ENCODE measurements at regions not wholly inside any gene's neighbourhood (a gene's known extent, or its start where the extent isn't known, plus 50 kb on each side); places are given as distances from the start of the nearest gene placed in this dataset.

DNA sequence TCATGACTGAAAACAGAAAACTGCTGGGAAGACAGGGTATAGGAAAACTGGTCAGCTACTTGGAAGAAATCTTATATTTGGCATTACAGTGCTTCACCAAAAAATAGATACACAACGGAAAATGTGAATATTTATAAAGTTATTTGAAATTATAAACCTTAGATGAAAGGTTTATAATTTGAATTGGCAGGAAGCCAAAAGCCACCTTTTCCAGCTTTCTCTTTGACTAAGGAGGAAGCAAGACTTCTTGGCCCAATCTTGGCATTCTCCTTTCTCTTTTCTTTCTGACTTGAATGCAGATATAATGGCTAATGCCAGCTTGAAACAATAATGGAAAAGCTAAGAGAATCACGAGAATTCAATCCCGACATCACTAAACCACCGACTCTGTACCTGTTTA is 196.5 kb upstream of the PIK3C3 start:
- H3K27me3 ChIP-seq (ENCODE audit: low read depth): no peaks in the 10 kb centered on the region
- H3K4me1 ChIP-seq: peaks cover 4% of the 10 kb centered on the region
- H3K36me3 ChIP-seq (replicated peaks): no peaks in the 10 kb centered on the region
- in situ Hi-C loops (cut with MboI; ENCODE audit: low sequenced_read_pairs): loop anchor here (10.0 kb wide), 1 partner anchor 146 kb away; no protein-coding TSS in a partner anchor
- no peak for DNase-seq (ENCODE audit: low spot score in 2 of 2)
- H3K9me3 ChIP-seq: no peaks in the 10 kb centered on the region
- no peak overlapping the region for H3K4me3 ChIP-seq

DNA sequence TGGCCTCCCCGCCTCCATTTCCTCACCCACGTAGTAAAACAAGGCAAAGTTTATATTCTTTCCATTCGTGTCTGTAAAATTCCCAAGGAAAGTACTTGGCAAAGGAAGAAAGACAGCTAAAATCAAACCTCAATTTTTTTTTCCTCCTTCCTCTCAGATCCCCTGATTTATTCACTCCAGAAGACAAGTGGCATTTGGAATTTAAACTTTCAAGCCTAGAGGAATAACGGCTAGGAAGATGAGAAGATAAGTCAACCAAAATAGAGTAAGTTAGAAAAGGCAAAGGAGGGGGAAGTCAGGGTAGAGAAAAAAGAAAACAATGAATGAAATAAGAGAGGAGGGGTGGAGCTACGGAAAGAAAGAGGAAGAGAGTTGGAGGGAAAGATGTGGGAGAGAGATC is 198.9 kb upstream of the PIK3C3 start:
- H3K4me1 ChIP-seq: no peaks in the 10 kb centered on the region
- H3K27me3 ChIP-seq (ENCODE audit: low read depth): no peaks in the 10 kb centered on the region
- H3K4me3 ChIP-seq: no peak overlapping the region
- DNase-seq (ENCODE audit: low spot score in 2 of 2): no peak
- no peaks in the 10 kb centered on the region for H3K9me3 ChIP-seq
- in situ Hi-C loops (cut with MboI; ENCODE audit: low sequenced_read_pairs): loop anchor here (10.0 kb wide), 1 partner anchor 149 kb away; no protein-coding TSS in a partner anchor
- H3K36me3 ChIP-seq (replicated peaks): no peaks in the 10 kb centered on the region

DNA sequence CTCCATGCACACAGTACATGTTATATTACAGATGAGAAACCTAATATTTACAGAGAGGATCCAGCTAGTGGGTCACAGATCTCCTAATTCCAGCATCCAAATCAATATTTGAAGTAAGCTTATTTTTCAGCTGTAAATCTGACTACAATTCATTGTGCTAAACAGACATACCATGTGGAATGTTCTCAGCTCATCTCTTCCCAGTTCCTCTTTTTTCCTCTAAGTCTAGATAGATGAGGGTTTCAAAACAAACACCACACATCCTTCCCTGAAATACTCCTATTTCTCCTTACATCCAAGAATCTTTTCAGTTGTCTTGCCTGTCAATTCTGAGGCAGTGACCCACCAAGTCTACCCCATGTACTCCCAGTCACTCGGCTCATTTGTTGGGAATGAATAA is 200.7 kb upstream of the PIK3C3 start:
- H3K4me3 ChIP-seq: no peak overlapping the region
- DNase-seq (ENCODE audit: low spot score in 2 of 2): no peak
- H3K27me3 ChIP-seq (ENCODE audit: low read depth): no peaks in the 10 kb centered on the region
- in situ Hi-C loops (cut with MboI; ENCODE audit: low sequenced_read_pairs): loop anchor here (10.0 kb wide), 1 partner anchor 150 kb away; no protein-coding TSS in a partner anchor
- no peaks in the 10 kb centered on the region for H3K36me3 ChIP-seq (replicated peaks)
- no peaks in the 10 kb centered on the region for H3K9me3 ChIP-seq
- no peaks in the 10 kb centered on the region for H3K4me1 ChIP-seq

DNA sequence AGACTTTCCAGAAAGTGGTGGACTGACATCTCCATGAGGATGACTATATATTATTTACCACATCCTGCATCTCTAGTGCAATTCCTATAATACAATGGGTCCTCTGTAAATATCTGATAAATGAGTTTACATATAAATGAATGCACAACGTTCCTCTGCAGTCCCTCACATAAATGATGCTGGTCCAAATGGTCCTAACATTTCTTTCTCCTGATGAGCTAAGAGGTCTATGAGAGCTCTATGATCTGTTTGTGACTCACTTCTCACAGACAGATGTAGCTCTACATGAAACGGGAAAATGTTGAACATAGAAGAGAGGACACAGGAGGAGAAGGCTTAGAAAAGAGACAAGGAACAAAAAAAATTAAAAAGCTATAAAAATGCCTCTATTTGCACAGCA is 201.2 kb upstream of the PIK3C3 start:
- DNase-seq (ENCODE audit: low spot score in 2 of 2): no peak
- H3K4me1 ChIP-seq: no peaks in the 10 kb centered on the region
- H3K36me3 ChIP-seq (replicated peaks): no peaks in the 10 kb centered on the region
- no peak overlapping the region for H3K4me3 ChIP-seq
- no peaks in the 10 kb centered on the region for H3K9me3 ChIP-seq
- H3K27me3 ChIP-seq (ENCODE audit: low read depth): no peaks in the 10 kb centered on the region
- in situ Hi-C loops (cut with MboI; ENCODE audit: low sequenced_read_pairs): loop anchor here (10.0 kb wide), 1 partner anchor 151 kb away; no protein-coding TSS in a partner anchor

DNA sequence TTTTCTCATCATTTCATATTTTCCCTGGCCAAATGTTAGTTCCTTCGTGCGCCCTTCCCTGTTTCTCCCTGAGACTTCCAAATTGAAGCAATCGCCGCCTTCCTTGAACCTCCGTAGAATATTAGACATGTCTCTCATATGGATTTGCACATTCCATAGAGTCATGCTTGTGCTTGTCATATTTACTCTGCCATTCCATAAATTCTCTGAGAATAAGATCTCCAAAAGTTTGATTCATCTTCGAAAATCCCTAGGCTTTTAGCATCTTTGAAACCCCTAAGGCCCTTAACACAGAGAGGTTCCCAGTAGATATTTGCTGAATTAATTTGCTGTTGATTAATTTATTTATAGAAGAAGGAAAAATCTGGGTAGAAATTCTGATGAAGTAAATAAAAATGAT is 202.2 kb upstream of the PIK3C3 start:
- DNase-seq (ENCODE audit: low spot score in 2 of 2): no peak
- H3K4me3 ChIP-seq: no peak overlapping the region
- no peaks in the 10 kb centered on the region for H3K27me3 ChIP-seq (ENCODE audit: low read depth)
- H3K36me3 ChIP-seq (replicated peaks): no peaks in the 10 kb centered on the region
- no peaks in the 10 kb centered on the region for H3K4me1 ChIP-seq
- no peaks in the 10 kb centered on the region for H3K9me3 ChIP-seq
- in situ Hi-C loops (cut with MboI; ENCODE audit: low sequenced_read_pairs): loop anchor here (10.0 kb wide), 1 partner anchor 152 kb away; no protein-coding TSS in a partner anchor

DNA sequence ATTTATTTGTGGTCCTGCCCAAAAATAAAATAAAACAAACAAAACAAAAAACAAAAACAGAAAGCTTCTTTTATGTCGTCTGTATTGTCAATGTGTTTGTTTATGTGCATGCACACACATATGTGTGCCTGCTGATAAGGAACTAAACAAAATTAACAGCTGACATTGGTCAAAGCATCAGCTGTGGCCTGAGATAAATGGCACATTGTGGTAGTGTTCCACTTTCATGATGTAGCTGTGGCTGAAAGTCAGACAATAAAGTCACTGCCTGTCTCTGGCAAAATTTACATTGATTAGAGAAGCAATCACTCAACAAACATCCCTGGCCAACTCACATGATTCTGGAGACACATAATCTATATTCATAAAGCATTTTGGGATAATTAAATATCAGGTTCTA is 203.4 kb upstream of the PIK3C3 start:
- H3K4me1 ChIP-seq: no peaks in the 10 kb centered on the region
- no peaks in the 10 kb centered on the region for H3K27me3 ChIP-seq (ENCODE audit: low read depth)
- no peaks in the 10 kb centered on the region for H3K36me3 ChIP-seq (replicated peaks)
- DNase-seq (ENCODE audit: low spot score in 2 of 2): no peak
- in situ Hi-C loops (cut with MboI; ENCODE audit: low sequenced_read_pairs): loop anchor here (10.0 kb wide), 1 partner anchor 153 kb away; no protein-coding TSS in a partner anchor
- no peak overlapping the region for H3K4me3 ChIP-seq
- H3K9me3 ChIP-seq: no peaks in the 10 kb centered on the region

DNA sequence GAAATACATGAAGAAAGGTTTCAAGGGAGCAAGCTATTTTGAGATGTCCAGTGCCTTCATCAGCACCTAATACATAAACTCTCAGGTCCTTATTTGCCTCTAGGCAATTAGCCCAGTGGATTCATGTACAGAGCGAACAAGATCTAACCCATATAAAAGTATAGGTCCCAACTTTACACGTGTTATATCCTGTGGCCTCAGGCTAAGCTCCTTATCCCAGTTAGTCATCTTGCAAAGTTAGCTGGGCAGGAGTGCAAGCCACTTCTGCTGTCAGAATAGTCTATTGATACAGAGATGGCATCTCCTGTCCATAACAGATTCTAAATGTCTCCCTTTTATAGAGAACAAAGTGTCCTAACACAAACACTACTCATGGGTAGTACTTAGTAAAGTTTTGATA is 203.9 kb upstream of the PIK3C3 start:
- no peaks in the 10 kb centered on the region for H3K9me3 ChIP-seq
- no peak overlapping the region for H3K4me3 ChIP-seq
- no peak for DNase-seq (ENCODE audit: low spot score in 2 of 2)
- no peaks in the 10 kb centered on the region for H3K36me3 ChIP-seq (replicated peaks)
- in situ Hi-C loops (cut with MboI; ENCODE audit: low sequenced_read_pairs): loop anchor here (10.0 kb wide), 1 partner anchor 154 kb away; no protein-coding TSS in a partner anchor
- H3K4me1 ChIP-seq: no peaks in the 10 kb centered on the region
- no peaks in the 10 kb centered on the region for H3K27me3 ChIP-seq (ENCODE audit: low read depth)

DNA sequence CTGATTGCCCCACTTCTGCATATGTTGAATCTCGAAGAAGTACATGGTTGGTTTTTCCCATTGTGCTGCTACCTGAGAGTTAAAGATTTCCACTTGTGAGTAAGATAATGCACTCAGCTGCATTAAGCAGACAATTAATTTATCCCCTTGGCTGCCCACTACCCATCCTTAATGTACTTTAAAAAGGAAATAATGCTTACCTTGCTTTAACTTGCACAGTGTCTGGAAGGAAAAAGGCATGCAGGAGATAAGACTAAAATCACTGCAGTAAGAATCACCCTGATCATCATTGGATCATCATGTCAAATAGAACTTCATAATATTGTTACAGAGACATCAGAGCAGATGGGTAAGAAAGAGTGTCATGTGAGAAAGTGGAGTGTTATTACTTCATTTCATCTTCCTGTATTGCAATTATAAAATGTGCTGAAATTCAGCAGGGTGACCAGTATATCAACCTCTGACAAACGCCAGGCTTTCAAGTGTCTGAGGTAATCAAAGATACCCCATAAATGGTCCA is 207.3 kb upstream of the PIK3C3 start:
- H3K4me1 ChIP-seq: peaks cover 8% of the 10 kb centered on the region
- no peak overlapping the region for H3K4me3 ChIP-seq
- no peaks in the 10 kb centered on the region for H3K27me3 ChIP-seq (ENCODE audit: low read depth)
- no peaks in the 10 kb centered on the region for H3K36me3 ChIP-seq (replicated peaks)
- no peaks in the 10 kb centered on the region for H3K9me3 ChIP-seq
- DNase-seq (ENCODE audit: low spot score in 2 of 2): no peak
- in situ Hi-C loops (cut with MboI; ENCODE audit: low sequenced_read_pairs): loop anchor here (10.0 kb wide), 1 partner anchor 353 kb away; no protein-coding TSS in a partner anchor

DNA sequence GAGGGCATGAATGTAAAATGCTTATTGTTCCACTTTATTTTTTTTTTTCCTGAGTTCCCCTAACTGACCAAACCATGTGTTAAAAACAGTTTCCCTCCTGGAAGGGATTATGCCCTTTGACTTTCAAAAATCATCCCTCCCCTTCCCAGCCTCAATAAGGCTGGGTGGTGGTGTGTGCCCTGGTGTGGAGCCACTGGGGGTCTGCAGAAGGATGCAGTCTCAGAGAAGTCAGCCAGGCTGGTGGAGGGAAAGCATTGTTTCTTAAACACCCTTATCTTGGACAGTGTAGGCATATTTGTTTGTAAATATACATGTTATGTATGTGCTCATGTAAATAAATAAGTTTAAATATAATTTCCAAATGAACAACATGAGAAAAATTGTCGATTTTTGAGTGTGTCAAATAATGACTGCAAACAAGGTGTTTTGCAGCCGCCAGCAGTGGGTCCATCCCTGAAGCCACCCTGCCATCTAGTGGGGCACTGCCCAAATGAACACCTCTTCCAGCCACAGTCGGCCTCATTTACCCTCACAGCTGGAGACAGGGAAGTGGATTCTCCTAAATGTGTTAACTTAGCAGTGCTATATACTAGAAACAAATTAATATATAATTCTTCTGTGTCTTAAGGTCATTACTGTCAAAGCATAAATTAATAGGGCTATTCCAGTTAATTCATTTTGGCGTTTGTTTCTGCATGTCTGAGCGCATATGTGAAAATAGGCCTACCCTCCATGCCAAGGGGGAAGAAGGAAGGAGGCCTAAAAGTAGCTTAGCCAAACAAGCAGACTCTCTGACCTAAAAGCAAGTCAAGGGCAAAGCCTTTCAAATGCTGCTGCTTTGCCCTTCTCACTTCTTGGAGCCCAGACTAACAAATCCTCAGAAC is 209.6 kb upstream of the PIK3C3 start:
- DNase-seq (ENCODE audit: low spot score in 2 of 2): peak; percentile 64 to 81
- no peak overlapping the region for H3K4me3 ChIP-seq
- H3K9me3 ChIP-seq: no peaks in the 10 kb centered on the region
- H3K36me3 ChIP-seq (replicated peaks): no peaks in the 10 kb centered on the region
- H3K4me1 ChIP-seq: peaks cover 8% of the 10 kb centered on the region
- in situ Hi-C loops (cut with MboI; ENCODE audit: low sequenced_read_pairs): loop anchor here (10.0 kb wide), 1 partner anchor 351 kb away; no protein-coding TSS in a partner anchor
- no peaks in the 10 kb centered on the region for H3K27me3 ChIP-seq (ENCODE audit: low read depth)

DNA sequence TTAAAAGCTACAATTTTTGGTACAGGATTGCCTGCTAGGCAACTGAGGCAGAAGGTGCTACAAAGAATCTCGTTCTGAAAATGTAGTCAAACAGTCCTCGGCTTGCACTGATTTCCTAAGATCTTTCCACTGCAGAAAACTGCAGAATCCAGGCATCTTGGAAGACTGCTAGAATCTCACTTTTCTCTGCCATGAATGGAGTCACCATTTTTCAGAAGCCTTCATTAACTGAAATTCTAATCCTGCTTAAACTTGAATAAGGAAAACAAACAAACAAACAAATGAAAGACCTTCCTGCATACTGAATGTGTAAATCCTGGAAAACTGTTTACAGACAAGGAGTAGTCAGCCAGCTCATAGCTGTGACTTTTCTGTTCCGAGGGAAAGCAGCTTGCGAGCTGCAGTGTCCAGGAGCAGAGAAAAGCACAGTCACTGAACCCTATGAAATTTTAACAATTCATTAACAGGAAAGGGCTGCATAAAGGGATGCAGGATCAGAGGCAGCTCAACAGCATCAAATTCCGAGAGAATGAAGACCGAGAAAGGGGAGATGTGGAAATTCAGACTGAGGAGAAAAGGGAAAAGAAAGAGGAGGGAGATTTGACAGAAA is 210.5 kb upstream of the PIK3C3 start:
- in situ Hi-C loops (cut with MboI; ENCODE audit: low sequenced_read_pairs): loop anchor here (10.0 kb wide), 1 partner anchor 350 kb away; no protein-coding TSS in a partner anchor
- DNase-seq (ENCODE audit: low spot score in 2 of 2): peak in 1 of 2 experiments; percentile 9

DNA sequence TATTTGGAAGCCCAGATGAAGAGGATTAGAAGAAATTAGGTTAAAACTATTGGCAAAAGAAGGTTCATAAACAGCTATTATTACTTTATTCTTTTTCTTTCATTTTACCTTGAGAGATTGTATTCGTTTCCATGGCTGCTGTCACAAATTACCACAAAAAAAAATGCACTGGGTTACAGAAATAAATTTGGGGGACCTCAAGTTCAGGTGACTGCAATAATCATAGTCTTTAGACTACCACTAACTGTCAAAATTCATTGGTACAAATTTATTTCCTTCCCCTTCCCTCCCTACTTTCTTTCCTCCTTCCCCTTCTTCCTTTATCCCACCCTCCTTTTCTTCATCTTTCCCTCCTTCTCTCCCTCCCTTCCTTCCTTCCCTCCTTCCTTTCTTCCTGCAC is 217.8 kb upstream of the PIK3C3 start:
- no peak for DNase-seq (ENCODE audit: low spot score in 2 of 2)
- no peaks in the 10 kb centered on the region for H3K36me3 ChIP-seq (replicated peaks)
- H3K9me3 ChIP-seq: no peaks in the 10 kb centered on the region
- H3K4me1 ChIP-seq: no peaks in the 10 kb centered on the region
- in situ Hi-C loops (cut with MboI; ENCODE audit: low sequenced_read_pairs): no loop called here
- no peak overlapping the region for H3K4me3 ChIP-seq
- no peaks in the 10 kb centered on the region for H3K27me3 ChIP-seq (ENCODE audit: low read depth)

More for the DNA sequence above, 210.5 kb upstream of the PIK3C3 start:
- Histone ChIP-seq H3K4me3 (no peak overlapping the region), H3K9me3 (no peaks in the 10 kb centered on the region), H3K4me1 (peaks cover 8% of the 10 kb centered on the region), H3K27me3 (ENCODE audit: low read depth) (no peaks in the 10 kb centered on the region), H3K36me3 (replicated peaks) (no peaks in the 10 kb centered on the region)

DNA sequence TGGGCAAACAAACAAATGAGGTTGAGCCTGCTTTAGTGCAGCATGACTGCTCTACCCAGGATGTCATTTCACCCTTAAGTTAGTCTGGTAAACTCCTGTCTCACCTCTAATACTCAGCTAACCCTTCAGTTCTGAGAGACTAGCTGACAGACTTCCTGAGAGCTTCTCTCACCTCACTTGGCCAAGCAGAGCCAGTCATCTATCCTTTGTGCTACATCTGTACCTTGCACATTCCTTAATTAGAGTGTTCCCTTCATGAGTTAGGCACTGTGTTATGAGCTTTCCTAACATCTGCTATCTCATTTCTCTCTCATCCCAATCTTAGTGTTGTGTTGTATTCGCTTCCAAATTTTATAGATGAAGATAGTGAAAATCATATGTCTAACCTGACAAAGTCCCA is 220.1 kb upstream of the PIK3C3 start:
- H3K4me1 ChIP-seq: no peaks in the 10 kb centered on the region
- in situ Hi-C loops (cut with MboI; ENCODE audit: low sequenced_read_pairs): no loop called here
- H3K9me3 ChIP-seq: no peaks in the 10 kb centered on the region
- H3K27me3 ChIP-seq (ENCODE audit: low read depth): no peaks in the 10 kb centered on the region
- no peak overlapping the region for H3K4me3 ChIP-seq
- no peaks in the 10 kb centered on the region for H3K36me3 ChIP-seq (replicated peaks)
- DNase-seq (ENCODE audit: low spot score in 2 of 2): no peak

DNA sequence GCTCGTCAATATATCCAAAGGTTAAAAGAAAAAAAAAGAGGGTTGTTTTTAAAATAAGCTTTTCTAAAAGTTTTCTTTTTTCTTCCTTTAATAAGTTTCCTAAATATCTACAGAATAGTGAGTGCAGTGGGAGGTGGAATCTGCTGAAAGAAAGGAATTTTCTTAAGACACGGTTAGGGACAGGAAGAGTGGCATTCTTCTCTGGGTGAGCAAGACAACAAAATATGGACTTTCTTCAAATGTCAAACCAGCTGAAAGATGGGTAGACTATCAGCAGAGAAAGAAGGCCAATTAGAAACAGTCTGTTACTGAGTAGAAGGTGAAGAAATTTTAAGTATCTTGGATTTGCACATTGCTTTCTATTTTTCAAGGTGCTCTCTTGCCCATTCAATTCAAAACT is 222.7 kb upstream of the PIK3C3 start:
- Histone ChIP-seq H3K4me3 (no peak overlapping the region), H3K4me1 (no peaks in the 10 kb centered on the region), H3K9me3 (no peaks in the 10 kb centered on the region), H3K27me3 (ENCODE audit: low read depth) (no peaks in the 10 kb centered on the region), H3K36me3 (replicated peaks) (no peaks in the 10 kb centered on the region)
- no peak for DNase-seq (ENCODE audit: low spot score in 2 of 2)
- in situ Hi-C loops (cut with MboI; ENCODE audit: low sequenced_read_pairs): no loop called here

DNA sequence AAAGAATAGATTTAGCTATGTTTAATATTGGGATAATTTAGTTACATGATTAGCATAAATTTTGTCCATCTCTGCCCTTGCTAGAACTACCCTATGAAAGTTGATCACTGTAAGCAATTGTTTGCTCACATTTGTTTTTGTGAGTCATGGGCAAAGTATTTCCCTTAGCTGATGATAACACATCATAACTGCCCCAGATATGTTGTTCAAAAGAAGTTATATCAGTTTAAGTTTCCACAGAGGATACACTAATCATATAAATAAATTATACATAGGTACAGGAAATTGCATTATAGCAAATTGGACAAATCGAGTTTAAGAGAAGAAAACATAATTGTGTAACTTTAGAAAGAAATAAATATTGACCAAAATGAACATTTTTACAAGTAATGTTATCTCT is 223.2 kb upstream of the PIK3C3 start:
- H3K4me1 ChIP-seq: no peaks in the 10 kb centered on the region
- H3K4me3 ChIP-seq: no peak overlapping the region
- H3K27me3 ChIP-seq (ENCODE audit: low read depth): no peaks in the 10 kb centered on the region
- in situ Hi-C loops (cut with MboI; ENCODE audit: low sequenced_read_pairs): no loop called here
- H3K36me3 ChIP-seq (replicated peaks): no peaks in the 10 kb centered on the region
- no peak for DNase-seq (ENCODE audit: low spot score in 2 of 2)
- H3K9me3 ChIP-seq: no peaks in the 10 kb centered on the region
